Activated CD4-positive, alpha-beta memory T cell treated with anti-CD3 and anti-CD28 coated beads for 36 hours (primary cell): ENCODE measurements at regions not wholly inside any gene's neighbourhood (a gene's known extent, or its start where the extent isn't known, plus 50 kb on each side); places are given as distances from the start of the nearest gene placed in this dataset.
"Not testable (repeated sequence)": the region's sequence is repeated elsewhere in the genome, so short reads cannot be mapped to it uniquely, and the experiment has no call there.

ENCODE experiments used
- CTCF ChIA-PET: fragments of 350-600 bp; sonication (Branson Sonifier 250); formaldehyde crosslinking; loops from one replicate; lab custom pipeline; 2021; ENCODE audit warnings: antibody characterized with exemption, inconsistent platforms; lab: Charles Lee
- POLR2A ChIA-PET: fragments of 350-600 bp; sonication (Branson Sonifier 250); formaldehyde crosslinking; loops from one replicate; lab custom pipeline; 2021; ENCODE audit warnings: antibody characterized with exemption; lab: Charles Lee
- DNase-seq: peaks from one replicate; pipeline ENCODE4 v3.0.0-alpha.2; 2020
- H3K27ac Mint-ChIP-seq: one replicate; pipeline ENCODE4 v1.8.0; 2021; ENCODE audit warnings: mixed read lengths
- H3K27me3 Mint-ChIP-seq: one replicate; pipeline ENCODE4 v1.8.0; 2021; ENCODE audit warnings: mixed read lengths
- H3K36me3 Mint-ChIP-seq: one replicate; pipeline ENCODE4 v1.8.0; 2021; ENCODE audit warnings: mixed read lengths
- H3K4me1 Mint-ChIP-seq: one replicate; pipeline ENCODE4 v1.8.0; 2021; ENCODE audit warnings: low read depth, mixed read lengths
- H3K4me3 Mint-ChIP-seq: one replicate; pipeline ENCODE4 v1.8.0; 2021; ENCODE audit warnings: mild to moderate bottlenecking, mixed read lengths
- H3K9me3 Mint-ChIP-seq: one replicate; pipeline ENCODE4 v1.8.0; 2021; ENCODE audit warnings: mixed read lengths
- intact Hi-C: fragments of 100-400 bp; cut with micrococcal nuclease; formaldehyde crosslinking; loops from one replicate; pipeline ENCODE4 v1.15.1; 2023

DNA sequence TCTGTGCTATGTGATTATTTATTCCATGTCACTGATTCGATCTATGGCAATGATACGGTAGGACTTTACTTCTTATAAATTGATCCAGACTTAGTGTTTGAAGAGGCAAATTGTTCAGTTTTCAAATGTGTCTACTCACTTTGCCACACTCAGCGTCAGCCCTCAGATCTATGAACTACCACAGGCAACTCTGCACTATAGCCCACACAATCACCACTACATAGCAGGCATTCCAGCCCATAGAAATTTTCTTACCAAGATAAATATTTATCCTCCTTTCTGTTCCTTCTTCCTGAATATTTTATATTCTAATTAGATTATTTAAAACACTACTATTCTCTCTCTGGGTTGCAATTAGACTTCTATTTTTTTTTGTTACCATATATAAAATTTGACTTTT lies 776.1 kb downstream of the BRINP3 start:
- ChIA-PET POLR2A (no interaction called here), CTCF (no interaction called here)
- H3K9me3 Mint-ChIP-seq = peaks cover 11% of the 10 kb centered on the region
- no peaks in the 10 kb centered on the region for H3K36me3 Mint-ChIP-seq
- no peak overlapping the region for H3K4me3 Mint-ChIP-seq
- intact Hi-C loops = no loop called here
- no peak overlapping the region for H3K27ac Mint-ChIP-seq
- no peak for DNase-seq
- no peaks in the 10 kb centered on the region for H3K27me3 Mint-ChIP-seq
- no peaks in the 10 kb centered on the region for H3K4me1 Mint-ChIP-seq

DNA sequence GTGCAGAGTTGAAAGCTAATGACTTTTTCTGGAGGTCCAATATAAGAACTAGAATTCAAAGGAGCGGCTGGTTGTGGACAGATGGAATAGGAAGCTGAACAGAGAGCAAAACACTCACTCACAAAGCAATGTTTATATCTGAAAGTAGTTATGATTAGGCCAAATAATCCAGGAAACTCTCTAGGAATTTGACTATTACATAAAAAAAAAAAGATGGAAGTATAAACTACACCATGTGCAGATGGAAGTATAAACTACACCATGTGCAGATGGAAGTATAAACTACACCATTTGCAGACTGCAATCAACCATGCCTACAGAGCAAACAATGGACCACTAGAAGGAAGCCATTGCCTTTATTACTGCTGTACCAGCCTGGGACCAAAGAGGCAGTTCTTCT lies 771.1 kb downstream of the BRINP3 start:
- H3K9me3 Mint-ChIP-seq = peaks cover 11% of the 10 kb centered on the region
- DNase-seq = no peak
- H3K36me3 Mint-ChIP-seq = no peaks in the 10 kb centered on the region
- H3K4me1 Mint-ChIP-seq = no peaks in the 10 kb centered on the region
- CTCF ChIA-PET = no interaction called here
- H3K27me3 Mint-ChIP-seq = no peaks in the 10 kb centered on the region
- intact Hi-C loops = no loop called here
- no peak overlapping the region for H3K27ac Mint-ChIP-seq
- no peak overlapping the region for H3K4me3 Mint-ChIP-seq
- POLR2A ChIA-PET = no interaction called here

DNA sequence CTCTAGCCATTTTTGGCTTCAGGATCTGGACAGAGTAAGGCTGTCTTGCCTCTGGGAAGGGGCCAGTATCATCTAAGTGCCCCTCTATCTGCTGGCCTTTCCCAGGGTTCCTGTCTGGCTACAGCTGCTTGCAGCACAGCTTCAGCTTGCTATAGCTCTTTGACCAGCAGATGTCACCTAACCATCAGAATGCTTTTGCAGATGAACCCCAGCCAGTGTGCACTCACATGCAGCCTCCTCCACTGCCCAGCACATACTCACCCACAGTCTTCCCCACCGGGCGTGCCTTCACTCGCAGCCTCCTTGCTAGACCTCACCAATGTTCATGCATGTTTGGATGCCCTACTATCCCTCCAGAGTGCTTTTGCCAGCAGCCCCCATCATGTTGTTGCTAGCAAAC lies 769.0 kb downstream of the BRINP3 start:
- Mint-ChIP-seq H3K27ac (no peak overlapping the region), H3K4me3 (no peak overlapping the region), H3K4me1 (no peaks in the 10 kb centered on the region), H3K9me3 (peaks cover 19% of the 10 kb centered on the region), H3K27me3 (no peaks in the 10 kb centered on the region), H3K36me3 (no peaks in the 10 kb centered on the region)
- intact Hi-C loops = no loop called here
- POLR2A ChIA-PET = no interaction called here
- no peak for DNase-seq
- CTCF ChIA-PET = no interaction called here

DNA sequence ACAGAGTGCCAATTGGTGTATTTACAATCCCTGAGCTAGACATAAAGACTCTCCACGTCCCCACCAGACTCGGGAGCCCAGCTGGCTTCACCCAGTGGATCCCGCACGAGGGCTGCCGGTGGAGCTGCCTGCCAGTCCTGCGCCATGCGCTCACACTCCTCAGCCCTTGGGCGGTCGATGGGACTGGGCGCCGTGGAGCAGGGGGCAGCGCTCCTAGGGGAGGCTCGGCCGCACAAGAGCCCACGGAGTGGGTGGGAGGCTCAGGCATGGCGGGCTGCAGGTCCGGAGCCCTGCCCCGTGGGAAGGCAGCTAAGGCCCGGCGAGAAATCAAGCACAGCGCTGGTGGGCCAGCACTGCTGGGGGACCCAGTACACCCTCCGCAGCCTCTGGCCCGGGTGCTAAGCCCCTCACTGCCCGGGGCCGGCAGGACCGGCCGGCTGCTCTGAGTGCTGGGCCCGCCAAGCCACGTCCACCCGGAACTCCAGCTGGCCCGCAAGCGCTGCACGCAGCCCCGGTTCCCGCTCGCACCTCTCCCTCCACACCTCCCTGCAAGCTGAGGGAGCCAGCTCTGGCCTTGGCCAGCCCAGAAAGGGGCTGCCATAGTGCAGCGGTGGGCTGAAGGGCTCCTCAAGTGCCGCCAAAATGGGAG lies 759.4 kb downstream of the BRINP3 start:
- H3K9me3 Mint-ChIP-seq = peaks cover 11% of the 10 kb centered on the region
- POLR2A ChIA-PET, H3K4me3 Mint-ChIP-seq, DNase-seq, H3K27ac Mint-ChIP-seq, H3K4me1 Mint-ChIP-seq, intact Hi-C loops, H3K27me3 Mint-ChIP-seq, H3K36me3 Mint-ChIP-seq, CTCF ChIA-PET: not testable (repeated sequence)

DNA sequence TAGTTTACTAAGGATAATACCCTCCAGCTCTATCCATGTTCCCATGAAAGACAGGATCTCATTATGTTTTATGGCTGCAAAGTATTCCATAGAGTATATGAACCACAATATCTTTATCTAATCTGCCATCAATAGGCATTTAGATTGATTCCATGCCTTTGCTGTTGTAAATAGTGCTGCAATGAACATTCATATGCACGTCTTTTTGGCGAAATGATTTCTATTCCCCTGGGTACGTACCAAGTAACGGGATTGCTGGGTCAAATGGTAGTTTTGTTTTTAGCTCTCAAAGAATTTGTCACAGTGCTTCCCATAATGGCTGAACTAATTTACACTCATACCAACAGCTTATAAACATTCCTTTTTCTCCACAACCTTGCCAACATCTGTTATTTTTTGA lies 750.9 kb downstream of the BRINP3 start:
- DNase-seq = no peak
- no peaks in the 10 kb centered on the region for H3K4me1 Mint-ChIP-seq
- POLR2A ChIA-PET = no interaction called here
- H3K36me3 Mint-ChIP-seq = no peaks in the 10 kb centered on the region
- CTCF ChIA-PET = no interaction called here
- H3K27ac Mint-ChIP-seq = no peak overlapping the region
- H3K27me3 Mint-ChIP-seq = no peaks in the 10 kb centered on the region
- intact Hi-C loops = no loop called here
- H3K9me3 Mint-ChIP-seq = peaks cover 12% of the 10 kb centered on the region
- H3K4me3 Mint-ChIP-seq = no peak overlapping the region

DNA sequence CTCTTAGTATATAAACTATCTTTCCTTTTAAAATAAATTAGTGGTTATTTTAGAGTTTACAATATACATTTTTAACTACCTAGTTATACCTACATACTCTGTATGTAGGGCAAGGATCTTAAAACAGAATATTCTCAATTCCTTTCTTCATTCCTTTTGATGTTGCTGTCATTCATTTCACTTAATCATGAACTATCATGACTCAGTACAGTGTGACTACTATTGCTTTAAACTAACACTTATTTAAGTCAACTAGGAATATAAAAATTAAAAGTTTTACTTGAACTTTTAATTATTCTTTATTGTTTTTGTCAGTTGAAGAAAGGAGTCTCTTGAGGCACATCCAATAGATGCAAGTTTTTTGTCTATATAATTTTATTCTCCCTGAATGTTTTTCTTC lies 726.4 kb downstream of the BRINP3 start:
- no peak overlapping the region for H3K4me3 Mint-ChIP-seq
- H3K36me3 Mint-ChIP-seq = no peaks in the 10 kb centered on the region
- CTCF ChIA-PET = no interaction called here
- POLR2A ChIA-PET = no interaction called here
- intact Hi-C loops = no loop called here
- H3K4me1 Mint-ChIP-seq = no peaks in the 10 kb centered on the region
- DNase-seq = no peak
- no peaks in the 10 kb centered on the region for H3K27me3 Mint-ChIP-seq
- peaks cover 3% of the 10 kb centered on the region for H3K9me3 Mint-ChIP-seq
- H3K27ac Mint-ChIP-seq = no peak overlapping the region

DNA sequence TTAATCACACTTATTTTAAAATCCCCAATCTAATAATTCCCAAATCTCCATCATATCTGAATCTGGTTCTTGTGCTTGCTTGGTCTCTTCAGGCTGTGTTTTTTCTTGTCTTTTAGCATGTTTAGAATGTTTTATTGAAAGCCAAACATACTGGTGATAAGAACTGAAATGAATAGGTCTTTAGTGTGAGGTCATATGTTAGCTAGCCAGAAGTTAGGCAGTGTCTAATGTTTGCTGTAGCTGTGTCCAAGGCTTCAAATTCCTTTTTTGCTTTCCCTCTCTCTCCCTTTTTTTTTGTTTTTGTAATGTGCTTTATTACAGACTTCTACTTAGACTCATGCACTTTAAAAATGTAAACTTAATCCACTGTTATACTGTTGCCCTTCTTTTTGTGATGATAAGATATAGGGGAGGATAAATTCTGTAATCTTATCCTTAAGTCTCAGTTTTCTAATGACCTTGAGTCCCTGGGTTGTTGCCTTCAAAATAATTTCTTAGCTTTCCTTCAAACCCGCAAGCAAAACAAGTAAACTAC lies 725.1 kb downstream of the BRINP3 start:
- H3K36me3 Mint-ChIP-seq = no peaks in the 10 kb centered on the region

DNA sequence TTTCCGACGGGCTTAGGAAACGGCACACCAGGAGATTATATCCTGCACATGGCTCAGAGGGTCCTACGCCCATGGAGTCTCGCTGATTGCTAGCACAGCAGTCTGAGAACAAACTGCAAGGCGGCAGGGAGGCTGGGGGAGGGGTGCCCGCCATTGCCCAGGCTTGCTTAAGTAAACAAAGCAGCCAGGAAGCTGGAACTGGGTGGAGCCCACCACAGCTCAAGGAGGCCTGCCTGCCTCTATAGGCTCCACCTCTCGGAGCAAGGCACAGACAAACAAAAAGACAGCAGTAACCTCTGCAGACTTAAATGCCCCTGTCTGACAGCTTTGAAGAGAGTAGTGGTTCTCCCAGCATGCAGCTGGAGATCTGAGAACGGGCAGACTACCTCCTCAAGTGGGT lies 722.6 kb downstream of the BRINP3 start:
- CTCF ChIA-PET, H3K27ac Mint-ChIP-seq, H3K9me3 Mint-ChIP-seq, intact Hi-C loops, DNase-seq, H3K4me3 Mint-ChIP-seq, POLR2A ChIA-PET, H3K4me1 Mint-ChIP-seq, H3K27me3 Mint-ChIP-seq, H3K36me3 Mint-ChIP-seq: not testable (repeated sequence)

More for the DNA sequence above, 725.1 kb downstream of the BRINP3 start:
- Mint-ChIP-seq H3K4me3 (no peak overlapping the region), H3K4me1 (no peaks in the 10 kb centered on the region), H3K9me3 (peaks cover 7% of the 10 kb centered on the region), H3K27ac (no peak overlapping the region), H3K27me3 (no peaks in the 10 kb centered on the region)
- no peak for DNase-seq
- CTCF ChIA-PET = interaction anchor here (1.0 kb wide), 1 partner anchor 11 kb away, joined by 3 read pairs; no protein-coding TSS in a partner anchor
- POLR2A ChIA-PET = no interaction called here
- intact Hi-C loops = no loop called here

DNA sequence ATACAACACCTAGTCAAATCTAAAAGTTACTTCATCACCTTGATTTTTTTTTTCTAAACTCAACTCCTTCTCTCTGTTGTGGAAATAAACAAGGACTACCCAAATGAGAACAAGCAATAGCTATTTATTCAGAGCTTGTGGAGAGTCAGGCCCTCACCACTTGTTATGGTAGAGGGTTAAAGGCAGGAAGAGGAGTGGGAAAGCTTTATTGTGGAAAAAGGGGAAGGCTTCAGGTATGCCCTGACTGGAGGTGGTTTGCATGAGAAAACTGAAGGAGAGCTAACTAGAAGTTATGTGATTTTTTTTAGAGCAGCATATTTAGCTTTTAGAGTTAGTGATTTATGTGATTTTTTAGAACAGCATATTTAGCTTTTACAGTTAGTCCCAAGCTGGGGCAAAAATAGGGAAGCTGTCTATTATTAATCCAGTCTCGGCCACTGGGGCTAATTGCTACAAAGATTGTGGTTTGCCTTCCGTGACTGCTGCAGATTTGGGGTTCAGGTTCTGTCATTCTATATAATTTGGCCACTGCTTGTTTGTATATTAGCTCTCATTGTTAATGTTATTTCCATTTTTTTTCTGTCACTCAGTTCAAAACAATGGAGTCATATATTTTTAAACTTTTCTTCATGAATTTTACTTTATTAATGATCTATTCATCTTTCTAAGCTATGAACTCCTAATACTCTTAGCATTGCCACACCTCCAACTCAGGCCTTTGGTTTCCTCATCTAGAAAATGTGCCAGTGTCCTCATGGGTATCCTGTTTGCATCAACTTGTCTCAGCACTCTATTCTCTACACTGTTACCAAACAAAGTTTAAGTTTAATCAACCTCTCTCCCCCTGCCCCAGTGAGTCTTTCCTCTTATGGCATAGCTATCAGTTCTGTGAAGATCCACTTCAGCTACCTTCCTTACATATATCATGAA lies 713.0 kb downstream of the BRINP3 start:
- DNase-seq = no peak
- CTCF ChIA-PET = no interaction called here
- Mint-ChIP-seq H3K4me1 (no peaks in the 10 kb centered on the region), H3K36me3 (no peaks in the 10 kb centered on the region), H3K27ac (no peak overlapping the region), H3K9me3 (peaks cover 10% of the 10 kb centered on the region), H3K27me3 (no peaks in the 10 kb centered on the region), H3K4me3 (no peak overlapping the region)
- POLR2A ChIA-PET = no interaction called here
- intact Hi-C loops = no loop called here

DNA sequence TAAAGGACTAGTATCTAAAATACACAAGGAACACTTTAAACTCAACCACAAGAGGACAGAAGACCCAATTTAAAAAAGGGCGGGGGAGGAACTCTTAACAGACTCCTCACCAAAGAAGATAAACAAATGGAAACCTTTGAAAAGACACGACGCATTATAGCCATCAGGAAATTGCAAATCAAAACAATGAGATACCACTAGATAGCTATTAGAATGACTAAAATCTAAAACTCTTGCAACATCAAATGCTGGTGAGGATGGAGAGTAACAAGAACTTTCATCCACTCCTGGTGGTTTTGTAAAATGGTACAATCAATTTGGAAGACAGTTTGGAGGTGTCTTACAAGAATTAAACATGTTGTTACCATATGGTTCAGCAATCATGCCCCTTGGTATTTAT lies 708.2 kb downstream of the BRINP3 start:
- Mint-ChIP-seq H3K36me3 (no peaks in the 10 kb centered on the region), H3K4me1 (no peaks in the 10 kb centered on the region), H3K4me3 (no peak overlapping the region), H3K9me3 (peaks cover 5% of the 10 kb centered on the region), H3K27me3 (no peaks in the 10 kb centered on the region), H3K27ac (no peak overlapping the region)
- CTCF ChIA-PET = no interaction called here
- POLR2A ChIA-PET = no interaction called here
- intact Hi-C loops = no loop called here
- DNase-seq = no peak

DNA sequence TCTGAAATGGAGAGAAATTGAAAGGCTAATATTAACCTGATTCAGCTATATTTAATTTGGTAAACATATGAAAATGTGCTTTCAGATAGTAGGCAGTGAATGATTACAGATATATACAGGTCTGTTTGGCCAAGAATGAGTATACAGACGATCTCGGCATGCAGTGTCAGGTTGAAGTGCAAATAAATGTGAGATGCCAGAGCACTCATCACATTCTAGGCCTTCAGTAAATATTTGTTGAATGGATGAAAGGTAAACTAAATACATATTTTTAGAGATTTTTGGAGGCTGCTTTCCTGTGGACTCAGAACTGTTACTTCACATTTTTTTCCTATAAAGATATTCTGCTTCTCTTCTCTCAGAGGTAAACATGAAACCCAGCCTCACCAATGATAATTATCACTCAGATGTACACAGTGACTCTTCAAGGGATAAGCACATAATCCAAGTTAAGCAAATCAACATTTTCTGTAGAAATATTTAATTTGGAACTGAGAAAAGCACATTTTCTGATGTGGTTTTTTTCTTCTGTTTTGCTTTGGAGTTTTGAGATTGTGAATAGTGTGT lies 702.9 kb downstream of the BRINP3 start:
- Mint-ChIP-seq H3K27ac (no peak overlapping the region), H3K4me1 (no peaks in the 10 kb centered on the region), H3K36me3 (no peaks in the 10 kb centered on the region), H3K27me3 (no peaks in the 10 kb centered on the region), H3K9me3 (peaks cover 16% of the 10 kb centered on the region), H3K4me3 (no peak overlapping the region)
- CTCF ChIA-PET = no interaction called here
- intact Hi-C loops = no loop called here
- DNase-seq = no peak
- POLR2A ChIA-PET = no interaction called here

DNA sequence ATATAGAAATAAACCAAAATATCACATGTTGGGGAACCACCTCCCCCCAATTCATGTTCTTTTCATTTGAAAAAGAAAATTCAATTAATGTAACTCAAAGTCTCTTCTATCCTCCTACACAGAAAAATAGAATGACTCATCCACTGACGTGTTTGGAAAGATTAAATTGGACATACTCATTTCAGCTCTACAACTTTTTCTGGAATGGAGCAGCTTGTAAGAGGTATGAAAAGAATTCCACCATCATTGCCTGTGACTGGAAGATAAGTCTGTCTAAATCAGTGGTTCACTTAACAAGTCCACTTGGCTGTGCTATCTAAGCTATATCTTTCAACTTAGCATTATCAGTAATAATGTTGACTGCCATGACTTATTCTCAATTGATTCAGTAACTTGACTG lies 702.3 kb downstream of the BRINP3 start:
- H3K4me3 Mint-ChIP-seq = no peak overlapping the region
- no peak overlapping the region for H3K27ac Mint-ChIP-seq
- no peaks in the 10 kb centered on the region for H3K36me3 Mint-ChIP-seq
- peaks cover 17% of the 10 kb centered on the region for H3K9me3 Mint-ChIP-seq
- no peaks in the 10 kb centered on the region for H3K4me1 Mint-ChIP-seq
- CTCF ChIA-PET = no interaction called here
- intact Hi-C loops = no loop called here
- H3K27me3 Mint-ChIP-seq = no peaks in the 10 kb centered on the region
- no peak for DNase-seq
- POLR2A ChIA-PET = no interaction called here
